RWPE1 (cell line): ENCODE measurements at regions not wholly inside any gene's neighbourhood (a gene's known extent, or its start where the extent isn't known, plus 50 kb on each side); places are given as distances from the start of the nearest gene placed in this dataset.
A peak's percentile ranks its signal among the peaks of the same experiment; 100 is the strongest.

ENCODE experiments used
- CTCF ChIA-PET: fragments of 350-600 bp; sonication (Branson Sonifier 250); formaldehyde crosslinking; extraction: SDS; loops from one replicate; lab custom pipeline; 2021; lab: Yijun Ruan, JAX
- POLR2A ChIA-PET: fragments of 400-600 bp; formaldehyde crosslinking; extraction: SDS; loops from one replicate; lab custom pipeline; 2020; ENCODE audit warnings: antibody characterized with exemption; ENCODE audit not compliant: low non-redundant PET; lab: Yijun Ruan, JAX
- DNase-seq: peaks from one replicate; pipeline ENCODE4 v3.0.0; 2012; ENCODE audit warnings: low spot score
- H3K27ac ChIP-seq: fragments of 450-650 bp; 2 replicates; pipeline ENCODE4 v1.5.1; 2017
- TF ChIP-seq, protein P1 (sequence below): fragments of 450-650 bp; conservative IDR thresholded peaks from 2 replicates; pipeline ENCODE4 v1.5.1; 2017; ENCODE audit warnings: low read depth, mild to moderate bottlenecking

DNA sequence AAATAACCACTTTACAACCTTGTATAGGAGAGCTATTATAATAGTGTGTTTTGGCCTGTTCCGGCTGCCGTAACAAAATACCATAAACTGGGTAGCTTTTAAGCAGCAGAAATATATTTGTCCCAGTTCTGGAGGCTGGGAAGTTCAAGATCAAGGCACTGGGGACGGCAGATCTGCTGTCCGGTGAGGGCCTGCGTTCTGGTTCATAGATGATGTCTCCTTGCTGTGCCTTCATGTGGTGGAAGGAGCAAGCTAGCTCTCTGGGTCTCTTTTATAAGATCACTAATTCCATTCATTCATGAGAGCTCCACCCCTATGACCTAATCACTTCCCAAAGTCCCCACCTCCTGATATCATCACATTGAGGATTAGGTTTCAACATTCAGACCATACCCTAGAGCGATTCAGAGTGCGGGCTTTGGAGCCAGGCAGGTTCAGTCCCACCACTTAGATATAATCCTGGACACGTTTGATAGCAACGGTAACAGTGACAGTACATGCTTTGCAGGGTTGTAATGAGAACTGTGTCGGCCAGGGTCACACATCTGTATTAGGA, 76.2 kb upstream of the ZFHX3 start:
- DNase-seq, result no peak
- TF ChIP-seq, protein P1, sequence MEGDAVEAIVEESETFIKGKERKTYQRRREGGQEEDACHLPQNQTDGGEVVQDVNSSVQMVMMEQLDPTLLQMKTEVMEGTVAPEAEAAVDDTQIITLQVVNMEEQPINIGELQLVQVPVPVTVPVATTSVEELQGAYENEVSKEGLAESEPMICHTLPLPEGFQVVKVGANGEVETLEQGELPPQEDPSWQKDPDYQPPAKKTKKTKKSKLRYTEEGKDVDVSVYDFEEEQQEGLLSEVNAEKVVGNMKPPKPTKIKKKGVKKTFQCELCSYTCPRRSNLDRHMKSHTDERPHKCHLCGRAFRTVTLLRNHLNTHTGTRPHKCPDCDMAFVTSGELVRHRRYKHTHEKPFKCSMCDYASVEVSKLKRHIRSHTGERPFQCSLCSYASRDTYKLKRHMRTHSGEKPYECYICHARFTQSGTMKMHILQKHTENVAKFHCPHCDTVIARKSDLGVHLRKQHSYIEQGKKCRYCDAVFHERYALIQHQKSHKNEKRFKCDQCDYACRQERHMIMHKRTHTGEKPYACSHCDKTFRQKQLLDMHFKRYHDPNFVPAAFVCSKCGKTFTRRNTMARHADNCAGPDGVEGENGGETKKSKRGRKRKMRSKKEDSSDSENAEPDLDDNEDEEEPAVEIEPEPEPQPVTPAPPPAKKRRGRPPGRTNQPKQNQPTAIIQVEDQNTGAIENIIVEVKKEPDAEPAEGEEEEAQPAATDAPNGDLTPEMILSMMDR, result no peak
- ChIA-PET POLR2A (no interaction called here), CTCF (no interaction called here)
- H3K27ac ChIP-seq, result no peak overlapping the region

DNA sequence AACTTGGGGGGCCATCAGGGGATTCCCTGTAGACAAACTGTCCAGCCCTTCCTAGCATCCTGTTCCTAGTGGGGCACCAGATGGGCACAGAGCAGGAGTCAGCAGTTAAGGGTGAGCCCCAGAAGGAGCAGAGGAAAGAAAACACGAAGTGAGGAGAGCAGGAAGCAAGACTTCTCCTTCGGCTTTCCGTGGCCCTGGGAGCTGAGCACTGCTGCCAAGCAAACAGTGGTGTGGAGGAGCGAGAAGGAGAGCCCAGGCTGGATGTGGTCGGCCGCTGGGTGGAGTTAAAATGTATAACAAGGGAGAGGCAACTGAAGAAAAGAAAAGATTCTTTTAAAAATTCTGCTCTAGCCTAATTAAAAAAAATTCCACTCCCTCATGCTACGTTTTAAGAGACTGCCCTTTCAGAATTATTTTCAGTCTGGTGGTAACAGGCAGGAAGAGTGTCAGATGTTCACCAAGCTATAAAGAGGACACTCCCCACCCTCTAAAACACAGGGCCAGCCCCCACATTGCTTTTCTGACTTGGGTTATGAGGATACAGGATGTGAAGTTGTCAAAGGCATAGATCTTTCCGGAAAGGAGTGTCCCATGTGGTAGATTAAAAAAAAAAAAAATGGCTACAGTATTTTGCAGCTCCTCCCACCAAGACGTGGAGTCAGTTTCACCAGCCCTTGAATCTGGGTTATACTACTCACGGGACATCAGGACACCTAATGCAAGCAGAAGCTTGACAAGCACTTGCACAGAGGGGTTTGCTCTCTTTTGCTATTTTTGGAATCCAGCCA, 74.9 kb upstream of the ZFHX3 start:
- H3K27ac ChIP-seq, result no peak overlapping the region
- POLR2A ChIA-PET, result no interaction called here
- no peak for DNase-seq
- TF ChIP-seq, protein P1, result no peak
- CTCF ChIA-PET, result interaction anchor here (0.5 to 0.7 kb wide), 3 partner anchors 11 to 1204 kb away, joined by 3 to 5 read pairs (median 4); no protein-coding TSS in a partner anchor

DNA sequence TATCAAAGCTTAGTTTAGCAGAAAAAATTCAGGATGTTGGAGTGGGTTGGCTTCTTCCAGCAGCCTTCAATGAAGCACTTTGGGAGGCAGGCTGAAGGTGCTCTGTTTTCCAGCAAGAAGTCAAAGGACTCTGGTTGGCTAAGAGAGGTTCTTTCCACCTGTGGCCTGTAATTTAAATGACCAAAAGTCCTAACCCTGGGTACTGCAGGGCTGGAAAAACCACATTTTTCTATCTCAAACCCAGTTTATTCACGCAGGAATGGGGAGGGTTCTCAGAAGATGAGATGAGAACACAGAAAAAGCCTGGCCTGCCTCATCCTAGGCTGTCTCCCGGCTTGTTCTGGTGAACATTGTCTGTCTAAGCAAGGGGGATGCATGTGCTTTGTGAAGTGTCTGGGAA, 68.6 kb upstream of the ZFHX3 start:
- DNase-seq, result no peak
- no peak overlapping the region for H3K27ac ChIP-seq
- ChIA-PET CTCF (interaction anchor here (0.5 kb wide), 1 partner anchor 106 kb away, joined by 3 read pairs; no protein-coding TSS in a partner anchor), POLR2A (no interaction called here)
- TF ChIP-seq, protein P1, result no peak

DNA sequence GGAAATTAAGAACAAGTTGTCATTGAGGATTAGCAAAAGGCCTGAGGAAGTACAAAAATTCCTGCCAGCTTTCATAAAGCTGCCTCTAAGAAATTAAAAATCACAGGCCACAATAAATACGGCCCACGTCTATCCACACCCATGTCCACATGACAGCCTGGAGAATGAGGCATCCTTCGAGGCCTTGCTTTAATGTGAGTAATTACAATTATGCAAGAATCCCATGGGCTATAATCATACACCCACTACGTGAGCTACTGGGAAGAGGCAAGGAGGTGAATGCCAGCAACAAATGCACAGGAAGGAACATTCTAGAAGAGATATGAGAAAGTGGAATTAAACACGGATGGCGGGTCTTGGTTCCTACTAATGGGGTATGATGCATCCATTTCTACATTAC, 65.4 kb upstream of the ZFHX3 start:
- CTCF ChIA-PET, result interaction anchor here (0.7 to 0.8 kb wide), 2 partner anchors 11 to 281 kb away, joined by 4 to 8 read pairs; no protein-coding TSS in a partner anchor
- TF ChIP-seq, protein P1, result no peak
- peak; percentile 82 for DNase-seq
- POLR2A ChIA-PET, result no interaction called here
- no peak overlapping the region; the same call in 1 of the 2 replicates for H3K27ac ChIP-seq

DNA sequence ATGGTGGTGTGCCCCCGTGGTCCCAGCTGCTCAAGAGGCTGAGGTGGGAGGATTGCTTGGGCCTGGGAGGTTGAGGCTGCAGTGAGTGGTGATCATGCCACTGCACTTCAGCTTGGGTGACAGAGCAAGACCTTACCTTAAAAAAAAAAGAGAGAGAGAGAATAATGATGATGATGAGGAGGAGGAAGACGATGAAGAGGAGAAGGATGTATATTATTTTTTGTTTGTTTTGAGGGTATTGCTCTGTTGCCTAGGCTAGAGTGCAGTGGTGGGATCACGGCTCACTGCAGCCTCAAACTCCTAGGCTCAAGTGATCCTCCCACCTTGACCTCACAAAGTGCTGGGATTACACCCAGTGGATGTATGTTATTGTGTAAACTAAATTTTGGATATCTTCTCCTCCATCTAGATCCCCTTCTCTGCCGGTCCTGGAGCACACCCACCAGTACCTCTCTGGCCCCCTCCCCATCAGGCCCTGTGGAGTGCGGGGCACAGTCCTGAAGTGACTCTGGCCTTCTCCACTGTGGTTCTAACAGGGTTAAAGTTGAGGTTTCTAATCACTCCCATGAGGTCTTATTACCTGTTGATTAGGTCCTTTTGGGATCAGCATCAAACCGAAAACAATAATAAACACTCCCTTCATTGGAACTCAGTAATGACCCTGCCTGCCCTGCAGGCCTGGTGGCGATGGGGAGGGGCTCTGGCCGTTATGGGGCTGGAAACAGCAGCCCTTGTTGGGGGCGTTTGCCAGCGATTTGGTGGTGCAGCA, 60.5 kb upstream of the ZFHX3 start:
- no peak overlapping the region for H3K27ac ChIP-seq
- DNase-seq, result no peak
- CTCF ChIA-PET, result no interaction called here
- POLR2A ChIA-PET, result no interaction called here
- TF ChIP-seq, protein P1, result no peak

DNA sequence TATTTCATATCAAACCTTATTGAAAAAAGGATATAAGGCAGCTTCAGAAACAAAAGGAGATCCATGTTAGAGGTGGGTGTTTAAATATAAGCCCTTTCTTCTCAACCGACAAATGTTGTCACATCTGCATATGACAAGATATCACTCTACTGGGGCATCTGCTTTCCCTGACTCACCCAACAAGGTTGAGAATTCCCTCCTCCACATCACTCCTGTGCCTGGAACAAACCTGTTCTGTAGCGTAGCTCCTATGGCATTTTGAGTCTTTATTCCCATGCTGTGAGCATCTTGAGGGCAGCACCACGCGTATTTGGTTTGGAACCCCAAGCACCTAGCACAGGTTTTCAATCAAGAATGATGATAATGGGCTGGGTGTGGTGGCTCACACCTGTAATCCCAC, 59.4 kb upstream of the ZFHX3 start:
- H3K27ac ChIP-seq, result no peak overlapping the region
- TF ChIP-seq, protein P1, result no peak
- POLR2A ChIA-PET, result no interaction called here
- CTCF ChIA-PET, result no interaction called here
- DNase-seq, result no peak
